ENCODE measurements at regions not wholly inside any gene's neighbourhood (a gene's known extent, or its start where the extent isn't known, plus 50 kb on each side); places are given as distances from the start of the nearest gene placed in this dataset.

DNA sequence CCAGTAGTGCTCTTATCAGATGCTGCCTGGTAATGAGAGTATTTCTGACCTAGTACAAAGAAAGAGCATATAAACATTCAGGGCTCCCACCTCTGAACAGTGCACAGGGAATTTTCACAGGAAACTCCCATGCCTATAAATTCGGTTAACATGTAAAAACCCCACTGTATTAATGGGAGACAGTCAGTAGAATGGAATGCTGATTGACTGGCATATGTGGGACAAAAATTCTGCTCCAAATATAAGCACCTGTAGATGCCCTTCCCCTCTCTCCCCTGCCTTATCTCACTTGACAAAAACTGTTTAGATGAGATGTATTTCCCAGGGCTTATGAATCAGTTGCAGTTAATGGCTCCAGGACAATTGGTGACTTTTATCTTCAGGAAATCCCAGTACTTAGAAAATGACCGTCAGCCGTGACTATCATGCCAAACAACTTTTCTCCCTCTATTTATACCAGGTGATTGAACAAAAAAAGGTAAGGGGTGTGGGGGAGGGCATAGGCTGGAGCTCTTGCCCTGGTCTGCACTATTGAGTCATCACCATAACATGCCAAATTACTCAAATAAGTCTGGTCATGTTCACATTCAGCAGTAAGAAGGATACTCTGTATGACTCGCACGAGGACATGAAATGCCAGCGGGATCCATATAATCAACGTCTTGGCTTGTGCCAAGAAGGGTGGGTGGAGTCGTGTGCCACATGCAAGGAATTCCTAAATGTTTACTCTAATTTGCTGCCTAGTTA is 176.4 kb upstream of the BMP2 start:
- Histone ChIP-seq H3K27ac (peak overlapping the region; percentile 56), H3K4me1 (peaks cover 20% of the 10 kb centered on the region), H3K36me3 (no peaks in the 10 kb centered on the region), H3K27me3 (no peaks in the 10 kb centered on the region), H3K4me3 (no peak overlapping the region), H3K9me3 (no peaks in the 10 kb centered on the region)
- 23% methylated on average over 8 of the region's 8 CpGs for WGBS
- DNase-seq (ENCODE audit: low spot score in 2 of 2) = no peak
- TF ChIP-seq EP300 (IDR thresholded peaks at IDR 0.05) = no peak
- peak in 1 of 3 donors; percentile 75 for TF ChIP-seq POLR2AphosphoS5 (IDR thresholded peaks at IDR 0.05)

DNA sequence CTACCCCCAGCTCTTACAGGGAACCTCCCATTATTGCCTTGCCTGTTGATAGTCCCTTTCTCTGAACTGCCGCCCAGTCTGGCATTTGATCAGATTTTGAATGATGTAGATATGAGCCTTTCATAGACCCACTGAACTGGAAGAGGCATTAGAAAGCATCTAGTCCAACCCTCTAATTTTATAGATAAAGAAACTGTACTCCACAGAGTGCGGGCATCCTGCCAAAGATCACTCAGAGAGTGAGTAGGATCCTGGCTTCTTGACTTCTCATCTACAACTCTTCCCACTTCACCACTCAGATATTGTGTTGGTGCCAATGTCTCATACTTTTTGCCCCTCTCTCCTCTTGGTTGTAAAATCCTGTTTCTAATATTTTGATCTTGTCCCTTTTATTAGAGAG is 179.2 kb upstream of the BMP2 start:
- no peak for TF ChIP-seq EP300 (IDR thresholded peaks at IDR 0.05)
- Histone ChIP-seq H3K27me3 (no peaks in the 10 kb centered on the region), H3K4me3 (no peak overlapping the region), H3K9me3 (no peaks in the 10 kb centered on the region), H3K36me3 (no peaks in the 10 kb centered on the region), H3K27ac (no peak overlapping the region), H3K4me1 (peaks cover 12% of the 10 kb centered on the region)
- DNase-seq (ENCODE audit: low spot score in 2 of 2) = no peak
- 62% methylated on average over 2 of the region's 2 CpGs for WGBS

- TF ChIP-seq POLR2A (IDR thresholded peaks at IDR 0.05) = no peak
- TF ChIP-seq, protein P1, sequence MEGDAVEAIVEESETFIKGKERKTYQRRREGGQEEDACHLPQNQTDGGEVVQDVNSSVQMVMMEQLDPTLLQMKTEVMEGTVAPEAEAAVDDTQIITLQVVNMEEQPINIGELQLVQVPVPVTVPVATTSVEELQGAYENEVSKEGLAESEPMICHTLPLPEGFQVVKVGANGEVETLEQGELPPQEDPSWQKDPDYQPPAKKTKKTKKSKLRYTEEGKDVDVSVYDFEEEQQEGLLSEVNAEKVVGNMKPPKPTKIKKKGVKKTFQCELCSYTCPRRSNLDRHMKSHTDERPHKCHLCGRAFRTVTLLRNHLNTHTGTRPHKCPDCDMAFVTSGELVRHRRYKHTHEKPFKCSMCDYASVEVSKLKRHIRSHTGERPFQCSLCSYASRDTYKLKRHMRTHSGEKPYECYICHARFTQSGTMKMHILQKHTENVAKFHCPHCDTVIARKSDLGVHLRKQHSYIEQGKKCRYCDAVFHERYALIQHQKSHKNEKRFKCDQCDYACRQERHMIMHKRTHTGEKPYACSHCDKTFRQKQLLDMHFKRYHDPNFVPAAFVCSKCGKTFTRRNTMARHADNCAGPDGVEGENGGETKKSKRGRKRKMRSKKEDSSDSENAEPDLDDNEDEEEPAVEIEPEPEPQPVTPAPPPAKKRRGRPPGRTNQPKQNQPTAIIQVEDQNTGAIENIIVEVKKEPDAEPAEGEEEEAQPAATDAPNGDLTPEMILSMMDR (IDR thresholded peaks at IDR 0.05) = peak in 1 of 2 donors; percentile 57
- H3K4me1 ChIP-seq = no peaks in the 10 kb centered on the region
- no peak overlapping the region for H3K27ac ChIP-seq
- H3K36me3 ChIP-seq = no peaks in the 10 kb centered on the region
- DNase-seq (ENCODE audit: low spot score in 2 of 2) = no peak
- no peaks in the 10 kb centered on the region for H3K9me3 ChIP-seq
- no peaks in the 10 kb centered on the region for H3K27me3 ChIP-seq
- 69% methylated on average over 6 of the region's 6 CpGs for WGBS
- no peak overlapping the region for H3K4me3 ChIP-seq
These were observed 184.2 kb upstream of the BMP2 start for GRCh38 chr20:6583134-6583738.

DNA sequence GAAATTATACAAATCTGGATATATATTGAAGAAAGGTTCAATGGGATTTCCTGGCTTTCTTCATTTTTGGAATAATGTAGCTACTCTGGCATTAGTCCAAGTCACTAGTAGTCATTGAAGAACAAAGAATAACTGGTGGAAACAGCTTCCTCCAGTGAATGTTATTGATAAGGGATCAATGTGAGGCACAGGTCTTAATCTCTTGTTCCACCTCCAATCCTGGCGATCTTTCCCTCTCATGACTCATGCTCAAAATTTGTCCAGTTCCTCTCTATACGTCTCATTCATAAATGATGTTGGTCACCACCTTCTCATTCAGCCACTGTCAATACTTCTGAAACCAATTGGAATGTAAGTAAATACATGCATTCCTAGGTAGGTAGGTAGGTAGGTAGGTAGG is 185.0 kb upstream of the BMP2 start:
- WGBS = 64% methylated on average over 2 of the region's 2 CpGs

GRCh38 chr20:6580486-6580885 is 187.0 kb upstream of the BMP2 start:
- 66% methylated on average over 4 of the region's 4 CpGs for WGBS
- Histone ChIP-seq H3K27ac (no peak overlapping the region), H3K27me3 (no peaks in the 10 kb centered on the region), H3K4me1 (no peaks in the 10 kb centered on the region), H3K36me3 (no peaks in the 10 kb centered on the region), H3K9me3 (no peaks in the 10 kb centered on the region), H3K4me3 (no peak overlapping the region)
- DNase-seq (ENCODE audit: low spot score in 2 of 2) = no peak
- TF ChIP-seq POLR2A (IDR thresholded peaks at IDR 0.05) (no peak), POLR2AphosphoS5 (IDR thresholded peaks at IDR 0.05) (no peak), EP300 (IDR thresholded peaks at IDR 0.05) (no peak)
- TF ChIP-seq, protein P1 (IDR thresholded peaks at IDR 0.05) = no peak

More for the DNA sequence above, 185.0 kb upstream of the BMP2 start:
- no peak for DNase-seq (ENCODE audit: low spot score in 2 of 2)
- Histone ChIP-seq H3K36me3 (no peaks in the 10 kb centered on the region), H3K27me3 (no peaks in the 10 kb centered on the region), H3K4me3 (no peak overlapping the region), H3K27ac (no peak overlapping the region), H3K9me3 (no peaks in the 10 kb centered on the region), H3K4me1 (no peaks in the 10 kb centered on the region)
- TF ChIP-seq POLR2A (IDR thresholded peaks at IDR 0.05) (no peak), POLR2AphosphoS5 (IDR thresholded peaks at IDR 0.05) (no peak), EP300 (IDR thresholded peaks at IDR 0.05) (no peak)
- TF ChIP-seq, protein P1 (IDR thresholded peaks at IDR 0.05) = no peak

- DNase-seq (ENCODE audit: low spot score in 2 of 2) = no peak
These were observed 187.7 kb upstream of the BMP2 start for GRCh38 chr20:6579824-6580223.

More at GRCh38 chr20:6579824-6580223, 187.7 kb upstream of the BMP2 start:
- Histone ChIP-seq H3K4me1 (no peaks in the 10 kb centered on the region), H3K27me3 (no peaks in the 10 kb centered on the region), H3K27ac (no peak overlapping the region), H3K36me3 (no peaks in the 10 kb centered on the region), H3K9me3 (no peaks in the 10 kb centered on the region), H3K4me3 (no peak overlapping the region)
- TF ChIP-seq EP300 (IDR thresholded peaks at IDR 0.05) = no peak
- TF ChIP-seq, protein P1 (IDR thresholded peaks at IDR 0.05) = no peak
- no peak for TF ChIP-seq POLR2A (IDR thresholded peaks at IDR 0.05)
- TF ChIP-seq POLR2AphosphoS5 (IDR thresholded peaks at IDR 0.05) = no peak
- WGBS = 68% methylated on average over 3 of the region's 3 CpGs

Measured in suprapubic skin (tissue), 4 donors.